ENCODE measurements at regions not wholly inside any gene's neighbourhood (a gene's known extent, or its start where the extent isn't known, plus 50 kb on each side); places are given as distances from the start of the nearest gene placed in this dataset.

- no peak overlapping the region for H3K9ac ChIP-seq (ENCODE audit: insufficient read depth, low read length)
- TF ChIP-seq CTCF (conservative IDR thresholded peaks at IDR 0.05 in 1 of 2, IDR thresholded peaks at IDR 0.05 in 1 of 2; ENCODE audit: low read depth in 1 of 2, low read length in 2 of 2) (no peak), EZH2 (IDR thresholded peaks at IDR 0.05; ENCODE audit: low read length, missing control alignments) (no peak)
- no peaks in the 10 kb centered on the region for H3K4me1 ChIP-seq (ENCODE audit: control insufficient read depth, extremely low read depth, insufficient read depth, low read length)
- no peak for DNase-seq (ENCODE audit: low read depth in 2 of 2)
- no peaks in the 10 kb centered on the region for H3K36me3 ChIP-seq (ENCODE audit: control insufficient read depth, insufficient read depth, low read length)
- H3K27ac ChIP-seq (ENCODE audit: insufficient read depth, low read length), result no peak overlapping the region
- H3K27me3 ChIP-seq (ENCODE audit: control insufficient read depth, insufficient read depth, low read length), result no peaks in the 10 kb centered on the region
- no peak overlapping the region for H3K4me2 ChIP-seq (ENCODE audit: extremely low read depth, insufficient read depth, low read length)
- H3K79me2 ChIP-seq (ENCODE audit: control insufficient read depth, insufficient read depth, low read length), result no peaks in the 10 kb centered on the region
- no peak overlapping the region for H2AFZ ChIP-seq (ENCODE audit: low read length)
- H3K9me3 ChIP-seq (ENCODE audit: control insufficient read depth, insufficient read depth, low read depth, low read length), result no peaks in the 10 kb centered on the region
- no peak overlapping the region for H3K4me3 ChIP-seq (replicated peaks in 1 of 4; ENCODE audit: control extremely low read depth in 1 of 4, insufficient read depth in 1 of 4, low read depth in 3 of 4, low read length in 4 of 4)
- no peaks in the 10 kb centered on the region for H4K20me1 ChIP-seq (ENCODE audit: control insufficient read depth, extremely low read depth, insufficient read depth, low read length)
Measured at GRCh38 chr15:35818846-35819245, 272.9 kb upstream of the DPH6 start.

- H4K20me1 ChIP-seq (ENCODE audit: control insufficient read depth, extremely low read depth, insufficient read depth, low read length), result no peaks in the 10 kb centered on the region
- H3K79me2 ChIP-seq (ENCODE audit: control insufficient read depth, insufficient read depth, low read length), result no peaks in the 10 kb centered on the region
- DNase-seq (ENCODE audit: low read depth in 2 of 2), result no peak
- H3K4me3 ChIP-seq (replicated peaks in 1 of 4; ENCODE audit: control extremely low read depth in 1 of 4, insufficient read depth in 1 of 4, low read depth in 3 of 4, low read length in 4 of 4), result no peak overlapping the region
- no peak overlapping the region for H3K4me2 ChIP-seq (ENCODE audit: extremely low read depth, insufficient read depth, low read length)
- no peaks in the 10 kb centered on the region for H3K27me3 ChIP-seq (ENCODE audit: control insufficient read depth, insufficient read depth, low read length)
- TF ChIP-seq EZH2 (IDR thresholded peaks at IDR 0.05; ENCODE audit: low read length, missing control alignments), result no peak
- TF ChIP-seq CTCF (conservative IDR thresholded peaks at IDR 0.05 in 1 of 2, IDR thresholded peaks at IDR 0.05 in 1 of 2; ENCODE audit: low read depth in 1 of 2, low read length in 2 of 2), result no peak
- H3K9me3 ChIP-seq (ENCODE audit: control insufficient read depth, insufficient read depth, low read depth, low read length), result no peaks in the 10 kb centered on the region
- H3K36me3 ChIP-seq (ENCODE audit: control insufficient read depth, insufficient read depth, low read length), result no peaks in the 10 kb centered on the region
- no peak overlapping the region for H3K9ac ChIP-seq (ENCODE audit: insufficient read depth, low read length)
- no peak overlapping the region for H3K27ac ChIP-seq (ENCODE audit: insufficient read depth, low read length)
- H3K4me1 ChIP-seq (ENCODE audit: control insufficient read depth, extremely low read depth, insufficient read depth, low read length), result no peaks in the 10 kb centered on the region
- H2AFZ ChIP-seq (ENCODE audit: low read length), result no peak overlapping the region
Measured at GRCh38 chr15:35822153-35822552, 276.2 kb upstream of the DPH6 start.

GRCh38 chr15:35827141-35827540, 281.2 kb upstream of the DPH6 start:
- Histone ChIP-seq H3K4me1 (ENCODE audit: control insufficient read depth, extremely low read depth, insufficient read depth, low read length) (no peaks in the 10 kb centered on the region), H4K20me1 (ENCODE audit: control insufficient read depth, extremely low read depth, insufficient read depth, low read length) (no peaks in the 10 kb centered on the region), H3K27ac (ENCODE audit: insufficient read depth, low read length) (no peak overlapping the region), H3K36me3 (ENCODE audit: control insufficient read depth, insufficient read depth, low read length) (no peaks in the 10 kb centered on the region), H3K27me3 (ENCODE audit: control insufficient read depth, insufficient read depth, low read length) (no peaks in the 10 kb centered on the region), H3K9me3 (ENCODE audit: control insufficient read depth, insufficient read depth, low read depth, low read length) (no peaks in the 10 kb centered on the region), H3K4me2 (ENCODE audit: extremely low read depth, insufficient read depth, low read length) (no peak overlapping the region), H3K4me3 (replicated peaks in 1 of 4; ENCODE audit: control extremely low read depth in 1 of 4, insufficient read depth in 1 of 4, low read depth in 3 of 4, low read length in 4 of 4) (no peak overlapping the region), H3K79me2 (ENCODE audit: control insufficient read depth, insufficient read depth, low read length) (no peaks in the 10 kb centered on the region), H3K9ac (ENCODE audit: insufficient read depth, low read length) (no peak overlapping the region), H2AFZ (ENCODE audit: low read length) (no peak overlapping the region)
- DNase-seq (ENCODE audit: low read depth in 2 of 2), result peak in 1 of 2 donors; percentile 52
- TF ChIP-seq EZH2 (IDR thresholded peaks at IDR 0.05; ENCODE audit: low read length, missing control alignments), result no peak
- no peak for TF ChIP-seq CTCF (conservative IDR thresholded peaks at IDR 0.05 in 1 of 2, IDR thresholded peaks at IDR 0.05 in 1 of 2; ENCODE audit: low read depth in 1 of 2, low read length in 2 of 2)
